Loucy (cell line): ENCODE measurements at regions not wholly inside any gene's neighbourhood (a gene's known extent, or its start where the extent isn't known, plus 50 kb on each side); places are given as distances from the start of the nearest gene placed in this dataset.
"Not testable (repeated sequence)": the region's sequence is repeated elsewhere in the genome, so short reads cannot be mapped to it uniquely, and the experiment has no call there.

Source experiments
- H2AFZ ChIP-seq: fragments of 200-600 bp; sonication (generic); 2 replicates; pipeline ENCODE4 v1.6.0; 2016; ENCODE audit warnings: antibody characterized with exemption, mild to moderate bottlenecking, low read length, moderate library complexity
- H3F3A ChIP-seq: fragments of 200-600 bp; 2 replicates; pipeline ENCODE4 v1.6.0; 2016; ENCODE audit warnings: antibody characterized with exemption, low read depth, mild to moderate bottlenecking
- H3K27me3 ChIP-seq: fragments of 200-600 bp; sonication (generic); 2 replicates; pipeline ENCODE4 v1.6.1; 2014; ENCODE audit warnings: low read length, mild to moderate bottlenecking; ENCODE audit not compliant: insufficient read depth, poor library complexity, severe bottlenecking
- H3K36me3 ChIP-seq: fragments of 200-600 bp; sonication (generic); 2 replicates; pipeline ENCODE4 v1.6.1; 2016; ENCODE audit warnings: low read length; ENCODE audit not compliant: insufficient read depth
- H3K4me1 ChIP-seq: fragments of 200-600 bp; sonication (generic); 2 replicates; pipeline ENCODE4 v1.5.1; 2014; ENCODE audit warnings: low read length, mild to moderate bottlenecking; ENCODE audit not compliant: insufficient read depth, poor library complexity, severe bottlenecking
- H3K4me2 ChIP-seq: fragments of 200-600 bp; sonication (generic); 2 replicates; pipeline ENCODE4 v1.6.0; 2014; ENCODE audit warnings: antibody characterized with exemption, low read length, low read depth, mild to moderate bottlenecking; ENCODE audit not compliant: poor library complexity, severe bottlenecking
- H3K4me3 ChIP-seq: fragments of 200-600 bp; sonication (generic); 2 replicates; pipeline ENCODE4 v1.5.1; 2014; ENCODE audit warnings: low read length, mild to moderate bottlenecking, mixed read lengths; ENCODE audit not compliant: poor library complexity, severe bottlenecking
- H3K79me2 ChIP-seq: fragments of 200-600 bp; sonication (generic); 2 replicates; pipeline ENCODE4 v1.6.1; 2014; ENCODE audit warnings: low read length; ENCODE audit not compliant: insufficient read depth
- H3K9ac ChIP-seq: fragments of 200-600 bp; sonication (generic); 2 replicates; pipeline ENCODE4 v1.6.0; 2014; ENCODE audit warnings: mild to moderate bottlenecking, low read depth, low read length, moderate library complexity; ENCODE audit not compliant: poor library complexity, severe bottlenecking
- H3K9me2 ChIP-seq: fragments of 200-600 bp; sonication (generic); replicated peaks from 2 replicates; pipeline ENCODE4 v1.6.1; 2016; ENCODE audit warnings: low read depth, low read length, mixed read lengths
- H3K9me3 ChIP-seq: fragments of 200-600 bp; sonication (generic); 2 replicates; pipeline ENCODE4 v1.6.1; 2014; ENCODE audit warnings: mild to moderate bottlenecking, antibody characterized with exemption, low read length, low read depth; ENCODE audit not compliant: insufficient read depth
- H4K20me1 ChIP-seq: fragments of 200-600 bp; sonication (generic); 2 replicates; pipeline ENCODE4 v1.6.0; 2014; ENCODE audit warnings: antibody characterized with exemption, low read length, mild to moderate bottlenecking; ENCODE audit not compliant: insufficient read depth, poor library complexity, severe bottlenecking
- EZH2phosphoT487 ChIP-seq: fragments of 200-600 bp; IDR thresholded peaks from 2 replicates; pipeline ENCODE4 v1.6.1; 2018; ENCODE audit warnings: antibody characterized with exemption, mild to moderate bottlenecking, moderate library complexity, borderline replicate concordance
- TF ChIP-seq, protein P1 (sequence below): fragments of 200-600 bp; sonication (generic); conservative IDR thresholded peaks from 2 replicates; pipeline ENCODE4 v1.5.1; 2014; ENCODE audit warnings: mild to moderate bottlenecking, antibody characterized with exemption, low read length

DNA sequence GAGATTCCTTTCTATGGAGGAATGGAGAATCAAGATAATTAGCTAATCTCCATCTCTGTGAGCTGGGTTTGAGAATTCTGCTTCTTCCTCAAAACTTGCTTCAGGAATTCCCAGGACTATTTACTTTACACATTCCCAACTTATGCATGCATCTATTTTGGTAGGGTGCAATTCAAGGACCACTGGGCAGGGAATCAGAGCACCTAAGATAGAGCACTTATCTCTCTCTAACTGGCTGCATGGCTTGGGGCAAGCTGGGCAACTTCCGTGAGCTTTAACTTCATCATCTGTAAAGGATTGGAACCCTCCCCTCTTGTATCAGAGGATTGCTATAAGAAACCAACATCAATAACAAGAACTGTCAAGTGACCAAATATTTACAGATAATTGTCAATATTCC lies 160.2 kb downstream of the PDCD6IP start:
- no peaks in the 10 kb centered on the region for H4K20me1 ChIP-seq
- no peak overlapping the region for H2AFZ ChIP-seq
- no peak overlapping the region for H3K4me3 ChIP-seq
- H3K79me2 ChIP-seq, result no peaks in the 10 kb centered on the region
- H3K9me3 ChIP-seq, result no peaks in the 10 kb centered on the region
- H3K9me2 ChIP-seq, result no peaks in the 10 kb centered on the region
- no peaks in the 10 kb centered on the region for H3K36me3 ChIP-seq
- TF ChIP-seq EZH2phosphoT487, result no peak
- TF ChIP-seq, protein P1, sequence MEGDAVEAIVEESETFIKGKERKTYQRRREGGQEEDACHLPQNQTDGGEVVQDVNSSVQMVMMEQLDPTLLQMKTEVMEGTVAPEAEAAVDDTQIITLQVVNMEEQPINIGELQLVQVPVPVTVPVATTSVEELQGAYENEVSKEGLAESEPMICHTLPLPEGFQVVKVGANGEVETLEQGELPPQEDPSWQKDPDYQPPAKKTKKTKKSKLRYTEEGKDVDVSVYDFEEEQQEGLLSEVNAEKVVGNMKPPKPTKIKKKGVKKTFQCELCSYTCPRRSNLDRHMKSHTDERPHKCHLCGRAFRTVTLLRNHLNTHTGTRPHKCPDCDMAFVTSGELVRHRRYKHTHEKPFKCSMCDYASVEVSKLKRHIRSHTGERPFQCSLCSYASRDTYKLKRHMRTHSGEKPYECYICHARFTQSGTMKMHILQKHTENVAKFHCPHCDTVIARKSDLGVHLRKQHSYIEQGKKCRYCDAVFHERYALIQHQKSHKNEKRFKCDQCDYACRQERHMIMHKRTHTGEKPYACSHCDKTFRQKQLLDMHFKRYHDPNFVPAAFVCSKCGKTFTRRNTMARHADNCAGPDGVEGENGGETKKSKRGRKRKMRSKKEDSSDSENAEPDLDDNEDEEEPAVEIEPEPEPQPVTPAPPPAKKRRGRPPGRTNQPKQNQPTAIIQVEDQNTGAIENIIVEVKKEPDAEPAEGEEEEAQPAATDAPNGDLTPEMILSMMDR, result no peak
- H3K4me2 ChIP-seq, result no peak overlapping the region
- peaks cover 39% of the 10 kb centered on the region for H3K4me1 ChIP-seq
- H3F3A ChIP-seq, result no peaks in the 10 kb centered on the region
- H3K9ac ChIP-seq, result no peak overlapping the region
- no peaks in the 10 kb centered on the region for H3K27me3 ChIP-seq

DNA sequence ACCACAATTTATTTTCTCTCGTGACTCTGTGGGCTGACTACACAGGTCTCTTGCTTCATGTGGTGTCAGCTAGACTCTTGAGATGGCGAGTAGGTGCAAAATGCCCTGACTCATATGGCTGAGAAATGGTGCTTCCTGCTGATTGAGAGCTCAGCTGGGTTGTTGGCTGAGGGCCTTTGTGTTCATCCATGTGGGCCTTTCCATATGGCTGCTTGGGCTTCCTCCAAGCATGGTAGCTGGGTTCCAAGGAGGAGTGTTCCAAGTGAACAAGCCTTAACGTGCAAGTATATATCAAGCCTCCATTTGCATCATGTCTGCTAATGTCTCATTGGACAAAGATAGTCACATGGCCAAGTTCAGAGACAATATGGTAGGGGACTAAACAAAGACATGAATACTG lies 164.0 kb downstream of the PDCD6IP start:
- H3K4me2 ChIP-seq, result no peak overlapping the region
- H3K4me1 ChIP-seq, result peaks cover 16% of the 10 kb centered on the region
- no peak overlapping the region for H3K9ac ChIP-seq
- no peaks in the 10 kb centered on the region for H4K20me1 ChIP-seq
- H3K79me2 ChIP-seq, result no peaks in the 10 kb centered on the region
- H3K36me3 ChIP-seq, result no peaks in the 10 kb centered on the region
- no peaks in the 10 kb centered on the region for H3K9me3 ChIP-seq
- H2AFZ ChIP-seq, result no peak overlapping the region
- no peaks in the 10 kb centered on the region for H3K27me3 ChIP-seq
- H3F3A ChIP-seq, result no peaks in the 10 kb centered on the region
- H3K4me3 ChIP-seq, result no peak overlapping the region
- TF ChIP-seq, protein P1, result no peak
- no peak for TF ChIP-seq EZH2phosphoT487
- no peaks in the 10 kb centered on the region for H3K9me2 ChIP-seq

DNA sequence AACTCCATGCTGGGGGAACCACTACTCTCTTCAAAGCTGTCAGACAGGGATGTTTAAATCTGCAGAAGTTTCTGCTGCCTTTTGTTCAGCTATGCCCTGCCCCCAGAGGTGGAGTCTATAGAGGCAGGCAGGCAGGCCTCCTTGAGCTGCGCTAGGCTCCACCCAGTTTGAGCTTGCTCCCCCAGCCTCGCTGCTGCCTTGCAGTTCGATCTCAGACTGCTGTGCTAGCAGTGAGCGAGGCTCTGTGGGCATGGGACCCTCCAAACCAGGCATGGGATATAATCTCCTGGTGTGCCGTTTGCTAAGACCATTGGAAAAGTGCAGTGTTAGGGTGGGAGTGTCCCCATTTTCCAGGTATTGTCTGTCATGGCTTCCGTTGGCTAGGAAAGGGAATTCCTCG lies 171.8 kb downstream of the PDCD6IP start:
- not testable (repeated sequence) for H3K27me3 ChIP-seq, H3K4me2 ChIP-seq, H3K9me3 ChIP-seq, H4K20me1 ChIP-seq, H3F3A ChIP-seq, H3K36me3 ChIP-seq, H3K4me1 ChIP-seq, H3K9ac ChIP-seq, H2AFZ ChIP-seq, H3K9me2 ChIP-seq, H3K79me2 ChIP-seq, H3K4me3 ChIP-seq

DNA sequence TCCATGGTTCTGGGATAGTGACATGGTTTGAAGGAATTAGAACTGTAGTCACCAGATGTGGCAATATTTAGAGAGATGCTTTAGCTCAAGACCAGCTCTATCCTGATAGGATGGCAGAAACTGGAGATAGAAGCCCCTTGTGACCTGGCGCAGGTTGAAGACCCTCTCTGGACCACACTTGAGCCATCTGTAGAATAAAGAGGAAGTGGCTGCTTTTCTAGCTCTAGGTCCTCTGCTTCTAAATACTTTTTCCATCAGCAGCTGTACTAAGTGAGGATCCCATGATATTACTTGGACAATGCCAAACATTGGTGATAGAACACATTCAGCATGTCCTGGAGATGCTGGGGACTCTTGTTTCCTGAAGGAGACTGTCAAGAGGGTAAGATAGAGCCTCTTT lies 172.6 kb downstream of the PDCD6IP start:
- TF ChIP-seq EZH2phosphoT487, result no peak
- TF ChIP-seq, protein P1, result no peak
- H3K9me3 ChIP-seq, result peaks cover 6% of the 10 kb centered on the region; the same call in 1 of the 2 replicates
- H3K36me3 ChIP-seq, result no peaks in the 10 kb centered on the region
- no peak overlapping the region for H2AFZ ChIP-seq
- H3K9ac ChIP-seq, result no peak overlapping the region
- H3K27me3 ChIP-seq, result no peaks in the 10 kb centered on the region
- H3F3A ChIP-seq, result no peaks in the 10 kb centered on the region
- H3K4me2 ChIP-seq, result no peak overlapping the region
- H3K9me2 ChIP-seq, result no peaks in the 10 kb centered on the region
- H3K4me3 ChIP-seq, result no peak overlapping the region
- no peaks in the 10 kb centered on the region for H3K4me1 ChIP-seq
- H4K20me1 ChIP-seq, result no peaks in the 10 kb centered on the region
- no peaks in the 10 kb centered on the region for H3K79me2 ChIP-seq
